ENCODE measurements at regions not wholly inside any gene's neighbourhood (a gene's known extent, or its start where the extent isn't known, plus 50 kb on each side); places are given as distances from the start of the nearest gene placed in this dataset.

DNA sequence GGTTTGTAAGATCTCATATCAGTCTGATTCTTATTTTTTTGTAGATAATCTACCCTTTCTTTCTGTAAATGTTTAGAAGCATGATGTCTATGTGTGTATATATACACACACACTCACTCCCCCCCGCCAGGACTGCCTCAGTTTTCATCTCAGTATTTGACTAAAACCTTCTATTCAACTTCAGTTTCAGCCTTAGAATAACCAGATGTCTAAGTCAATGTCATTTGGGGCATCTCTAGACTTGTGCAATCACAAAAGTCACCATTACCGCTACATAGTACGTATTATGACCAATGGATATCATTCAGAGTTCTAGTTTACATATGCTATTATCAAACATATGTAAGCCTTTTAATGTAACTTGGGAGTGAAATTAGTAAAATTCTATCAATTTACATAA, 53.3 kb upstream of the BOLA1 start:
- TF ChIP-seq, protein P1, sequence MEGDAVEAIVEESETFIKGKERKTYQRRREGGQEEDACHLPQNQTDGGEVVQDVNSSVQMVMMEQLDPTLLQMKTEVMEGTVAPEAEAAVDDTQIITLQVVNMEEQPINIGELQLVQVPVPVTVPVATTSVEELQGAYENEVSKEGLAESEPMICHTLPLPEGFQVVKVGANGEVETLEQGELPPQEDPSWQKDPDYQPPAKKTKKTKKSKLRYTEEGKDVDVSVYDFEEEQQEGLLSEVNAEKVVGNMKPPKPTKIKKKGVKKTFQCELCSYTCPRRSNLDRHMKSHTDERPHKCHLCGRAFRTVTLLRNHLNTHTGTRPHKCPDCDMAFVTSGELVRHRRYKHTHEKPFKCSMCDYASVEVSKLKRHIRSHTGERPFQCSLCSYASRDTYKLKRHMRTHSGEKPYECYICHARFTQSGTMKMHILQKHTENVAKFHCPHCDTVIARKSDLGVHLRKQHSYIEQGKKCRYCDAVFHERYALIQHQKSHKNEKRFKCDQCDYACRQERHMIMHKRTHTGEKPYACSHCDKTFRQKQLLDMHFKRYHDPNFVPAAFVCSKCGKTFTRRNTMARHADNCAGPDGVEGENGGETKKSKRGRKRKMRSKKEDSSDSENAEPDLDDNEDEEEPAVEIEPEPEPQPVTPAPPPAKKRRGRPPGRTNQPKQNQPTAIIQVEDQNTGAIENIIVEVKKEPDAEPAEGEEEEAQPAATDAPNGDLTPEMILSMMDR (IDR thresholded peaks at IDR 0.05; ENCODE audit: low read depth, low read length, poor library complexity, severe bottlenecking) = no peak
- TF ChIP-seq EZH2phosphoT487 (IDR thresholded peaks at IDR 0.05; ENCODE audit: borderline replicate concordance, low read length) = no peak

All from DOHH2 (cell line).